ENCODE measurements at regions not wholly inside any gene's neighbourhood (a gene's known extent, or its start where the extent isn't known, plus 50 kb on each side); places are given as distances from the start of the nearest gene placed in this dataset.

DNA sequence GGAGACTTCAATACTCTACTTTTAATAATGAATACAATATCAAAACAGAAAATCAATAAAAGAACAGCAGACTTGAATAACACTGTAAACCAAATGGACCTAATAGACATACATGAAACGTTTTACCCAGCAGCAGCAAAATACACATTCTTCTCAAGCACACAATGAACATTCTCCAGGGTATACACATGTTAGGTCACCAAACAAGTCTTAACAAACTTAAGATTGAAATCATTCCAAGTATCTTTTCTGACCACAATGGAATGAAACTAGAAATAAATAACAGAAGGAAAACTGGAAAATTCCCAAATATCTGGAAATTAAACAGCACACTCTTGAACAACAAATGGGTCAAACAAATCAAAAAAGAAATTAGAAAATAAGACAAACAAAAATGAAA is 145.0 kb upstream of the CT83 start:
- TF ChIP-seq, protein P1, sequence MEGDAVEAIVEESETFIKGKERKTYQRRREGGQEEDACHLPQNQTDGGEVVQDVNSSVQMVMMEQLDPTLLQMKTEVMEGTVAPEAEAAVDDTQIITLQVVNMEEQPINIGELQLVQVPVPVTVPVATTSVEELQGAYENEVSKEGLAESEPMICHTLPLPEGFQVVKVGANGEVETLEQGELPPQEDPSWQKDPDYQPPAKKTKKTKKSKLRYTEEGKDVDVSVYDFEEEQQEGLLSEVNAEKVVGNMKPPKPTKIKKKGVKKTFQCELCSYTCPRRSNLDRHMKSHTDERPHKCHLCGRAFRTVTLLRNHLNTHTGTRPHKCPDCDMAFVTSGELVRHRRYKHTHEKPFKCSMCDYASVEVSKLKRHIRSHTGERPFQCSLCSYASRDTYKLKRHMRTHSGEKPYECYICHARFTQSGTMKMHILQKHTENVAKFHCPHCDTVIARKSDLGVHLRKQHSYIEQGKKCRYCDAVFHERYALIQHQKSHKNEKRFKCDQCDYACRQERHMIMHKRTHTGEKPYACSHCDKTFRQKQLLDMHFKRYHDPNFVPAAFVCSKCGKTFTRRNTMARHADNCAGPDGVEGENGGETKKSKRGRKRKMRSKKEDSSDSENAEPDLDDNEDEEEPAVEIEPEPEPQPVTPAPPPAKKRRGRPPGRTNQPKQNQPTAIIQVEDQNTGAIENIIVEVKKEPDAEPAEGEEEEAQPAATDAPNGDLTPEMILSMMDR (IDR thresholded peaks at IDR 0.05 in 4 of 5, conservative IDR thresholded peaks at IDR 0.05 in 1 of 5) = no peak
- TF ChIP-seq POLR2A (IDR thresholded peaks at IDR 0.05) = no peak
